GM11168 (cell line): ENCODE measurements at regions not wholly inside any gene's neighbourhood (a gene's known extent, or its start where the extent isn't known, plus 50 kb on each side); places are given as distances from the start of the nearest gene placed in this dataset.

Experiments
- in situ Hi-C: fragments of 300-500 bp; cut with MboI; formaldehyde crosslinking; loops from one replicate; pipeline ENCODE4 v1.12.0; 2022; ENCODE audit warnings: low sequenced_read_pairs; ENCODE audit not compliant: unreplicated experiment

DNA sequence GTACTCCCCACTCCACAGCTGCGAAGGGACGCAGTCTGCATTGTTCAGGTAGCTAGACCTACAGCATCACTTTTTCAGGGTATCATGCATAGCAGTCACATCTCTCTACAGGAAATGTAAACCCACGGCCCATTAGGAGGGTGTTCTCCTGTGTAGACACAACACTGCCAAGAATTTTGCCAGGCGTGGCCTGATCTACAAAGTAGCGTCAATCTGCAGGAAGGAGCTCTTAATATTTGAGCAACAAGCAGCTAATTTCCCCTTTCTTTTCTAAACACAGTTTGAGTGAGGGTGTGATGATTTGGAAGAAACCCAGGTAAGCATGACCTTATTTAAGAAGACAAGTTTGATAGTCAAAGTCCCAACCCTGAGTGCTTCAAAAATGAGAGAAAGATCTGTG lies 419.0 kb downstream of the GADD45G start:
- in situ Hi-C loops, result no loop called here

DNA sequence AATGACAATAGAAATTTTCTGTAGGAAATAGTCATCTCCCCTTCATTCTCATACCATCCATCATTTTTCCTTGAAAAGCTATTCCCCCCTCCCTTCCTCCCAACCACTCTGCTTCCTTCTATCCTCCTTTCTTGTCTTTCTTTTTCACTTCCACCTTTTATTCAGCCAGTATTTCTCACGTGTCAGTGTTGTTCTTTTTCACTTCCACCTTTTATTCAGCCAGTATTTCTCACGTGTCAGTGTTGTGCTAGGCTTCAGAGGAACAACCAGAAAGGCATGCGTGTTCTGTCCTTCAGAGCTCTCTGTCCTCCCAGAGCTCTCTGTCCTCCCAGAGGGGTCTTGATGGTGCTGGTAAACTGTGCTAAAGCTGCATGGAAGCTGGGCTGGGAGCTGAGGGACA lies 419.6 kb downstream of the GADD45G start:
- in situ Hi-C loops, result no loop called here

DNA sequence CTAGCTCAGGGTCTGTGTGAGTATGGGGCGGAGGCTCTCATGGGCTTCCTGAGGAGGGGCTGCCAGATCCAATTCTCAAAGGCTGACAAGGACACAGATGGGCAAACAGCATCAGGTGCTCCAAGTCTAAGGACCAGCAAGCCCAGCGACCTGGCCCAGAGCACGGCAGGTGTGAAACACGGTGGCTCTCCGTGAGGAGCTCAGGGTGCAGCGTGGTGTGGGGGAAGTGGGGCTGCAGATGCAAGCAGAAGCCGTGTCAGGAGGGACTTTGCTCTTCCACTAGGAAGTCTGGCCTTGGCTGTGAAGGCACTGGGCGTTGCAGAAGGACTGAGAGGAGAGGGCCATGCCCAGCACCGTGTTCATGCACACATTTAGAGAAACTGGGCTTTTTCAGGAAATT lies 420.0 kb downstream of the GADD45G start:
- in situ Hi-C loops, result no loop called here

DNA sequence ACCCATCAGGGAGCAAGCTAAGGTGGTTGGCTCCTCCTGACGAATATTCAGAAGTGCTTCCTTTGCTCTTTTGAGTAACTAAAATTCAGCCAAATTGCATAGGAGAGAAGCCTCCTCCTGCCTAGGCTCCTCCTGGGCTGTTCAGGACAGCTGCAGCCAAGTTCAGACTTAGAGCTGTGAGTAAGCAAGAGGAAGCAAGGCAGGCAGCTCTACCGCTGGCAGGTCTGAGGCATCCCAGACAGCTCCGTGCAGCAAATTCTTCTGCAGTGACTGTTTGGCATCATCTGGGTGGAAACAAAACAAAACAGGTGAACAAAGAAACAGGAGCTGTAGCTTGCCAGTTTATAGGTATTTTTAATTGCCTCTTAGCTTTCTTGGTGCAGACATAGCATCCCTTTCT lies 421.0 kb downstream of the GADD45G start:
- in situ Hi-C loops, result no loop called here

DNA sequence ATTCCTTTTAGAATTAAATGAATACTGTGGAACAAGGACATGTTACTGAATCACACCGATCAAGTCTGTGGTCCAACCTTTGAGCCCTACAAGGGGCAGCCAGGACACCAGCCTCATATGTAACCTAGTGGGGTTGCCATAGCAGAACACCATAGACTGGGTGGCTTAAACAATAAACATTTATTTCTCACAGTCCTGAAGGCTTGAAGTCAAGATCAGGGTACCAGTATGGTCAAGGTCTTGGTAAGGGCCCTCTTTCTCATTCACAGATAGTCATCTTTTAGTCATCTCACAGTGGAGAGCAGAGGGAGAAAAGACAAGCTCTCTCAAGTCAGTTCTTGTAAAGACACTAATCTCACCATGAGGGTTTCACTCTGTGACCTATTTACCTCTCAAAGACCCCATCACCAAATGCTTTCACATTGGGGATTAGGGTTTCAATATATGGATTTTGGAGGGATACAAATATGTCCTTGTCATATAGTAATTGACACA lies 422.5 kb downstream of the GADD45G start:
- in situ Hi-C loops, result no loop called here

DNA sequence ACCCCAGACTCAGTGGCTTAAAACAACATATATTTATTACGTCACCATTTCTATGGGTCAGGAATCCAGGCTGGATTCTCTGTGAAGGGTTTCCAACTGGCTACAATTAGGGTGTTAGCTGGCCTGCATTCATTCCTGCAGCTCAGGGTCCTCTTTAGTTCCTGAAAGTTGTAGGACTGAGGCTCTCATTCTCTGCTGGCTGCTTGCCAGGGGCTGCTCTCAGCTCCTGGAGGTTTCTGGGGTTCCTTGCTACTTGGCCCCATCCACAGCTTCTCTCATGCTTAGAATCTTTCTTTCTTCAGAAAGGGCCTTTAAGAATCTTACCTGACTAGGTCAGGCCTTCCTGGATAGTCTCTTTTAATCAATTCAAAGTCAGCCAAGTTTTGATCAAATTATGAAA lies 424.6 kb downstream of the GADD45G start:
- in situ Hi-C loops, result no loop called here

DNA sequence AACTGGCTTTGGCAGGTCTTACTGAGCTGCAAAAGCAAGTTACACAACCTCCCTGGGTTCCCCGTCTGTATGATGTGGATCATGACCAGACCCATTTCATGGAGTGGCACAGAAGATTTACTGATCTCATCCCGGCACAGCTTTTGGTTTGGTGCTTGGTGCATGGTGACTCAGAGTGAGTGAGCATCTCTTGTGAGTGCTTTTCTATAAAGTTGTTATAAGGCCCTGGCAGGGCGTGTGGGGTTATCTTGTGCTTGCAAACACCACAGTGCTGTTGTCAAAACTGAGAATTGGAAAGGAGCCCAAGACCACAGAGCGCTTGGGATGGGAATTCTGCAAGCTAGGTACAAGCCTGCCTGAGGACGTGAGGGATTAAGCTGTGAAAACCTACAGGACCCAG lies 425.2 kb downstream of the GADD45G start:
- in situ Hi-C loops, result no loop called here

DNA sequence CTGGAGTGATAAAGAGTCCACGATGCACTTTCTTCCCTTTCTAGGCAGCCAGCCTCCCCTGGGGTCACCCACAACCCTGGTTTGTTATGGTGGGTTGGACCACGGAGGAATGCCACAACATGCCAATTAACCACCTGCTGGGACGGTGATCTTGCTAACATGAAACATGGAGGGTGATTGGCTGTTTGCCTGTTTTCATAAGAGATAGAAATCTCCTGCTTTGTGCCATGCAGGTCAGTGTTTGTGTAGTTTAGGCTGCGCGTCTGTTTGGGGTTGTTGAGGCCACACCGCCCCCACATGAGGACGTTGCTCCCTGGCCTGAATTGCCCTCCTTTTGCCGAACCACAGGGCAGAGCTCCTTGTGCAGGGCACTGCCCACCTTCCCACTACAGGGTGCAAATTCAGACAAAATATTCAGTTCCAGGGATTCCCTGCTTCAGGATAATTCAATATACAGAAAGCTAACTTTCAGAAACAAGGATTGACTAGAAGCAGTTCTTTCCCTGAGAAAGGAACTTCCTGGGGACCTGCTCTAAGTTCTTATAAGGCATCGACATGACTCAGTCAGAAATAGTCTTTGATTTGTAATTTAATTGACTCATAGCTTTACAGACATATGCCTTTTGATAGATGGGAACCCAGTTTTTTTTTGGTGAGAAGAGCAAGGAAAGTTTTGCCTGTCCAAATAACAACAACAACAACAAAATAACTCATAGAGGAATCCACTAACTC lies 427.6 kb downstream of the GADD45G start:
- in situ Hi-C loops, result no loop called here

DNA sequence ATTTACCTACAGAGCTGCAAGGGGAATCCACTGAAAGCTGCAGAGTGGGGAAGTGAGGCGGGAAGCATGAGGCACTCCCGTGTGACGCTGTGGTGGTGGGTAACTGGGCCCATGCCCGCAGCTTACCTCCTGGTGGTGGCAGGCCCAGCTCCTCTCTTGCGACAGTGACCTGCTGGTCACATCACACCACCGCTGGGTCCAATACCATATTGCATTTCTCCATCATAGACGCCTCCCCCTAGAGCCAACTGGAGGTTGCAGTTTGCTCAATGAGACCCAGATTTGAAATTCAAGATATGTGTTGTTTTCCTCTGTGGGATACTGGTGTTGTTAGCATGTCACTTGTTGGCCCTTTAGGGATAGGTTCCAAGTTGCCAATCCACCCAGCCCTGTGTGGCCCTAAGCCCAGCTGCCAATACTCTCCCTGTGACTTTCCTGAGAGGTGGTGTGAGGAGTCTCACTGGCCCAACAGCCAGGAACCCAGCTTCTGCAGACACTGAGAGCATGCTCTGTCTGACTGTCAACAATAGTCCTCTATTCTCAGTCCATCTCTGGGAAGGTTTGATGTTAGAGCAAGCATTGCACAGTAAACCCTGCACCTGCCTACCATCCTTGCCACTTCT lies 428.3 kb downstream of the GADD45G start:
- in situ Hi-C loops, result no loop called here

DNA sequence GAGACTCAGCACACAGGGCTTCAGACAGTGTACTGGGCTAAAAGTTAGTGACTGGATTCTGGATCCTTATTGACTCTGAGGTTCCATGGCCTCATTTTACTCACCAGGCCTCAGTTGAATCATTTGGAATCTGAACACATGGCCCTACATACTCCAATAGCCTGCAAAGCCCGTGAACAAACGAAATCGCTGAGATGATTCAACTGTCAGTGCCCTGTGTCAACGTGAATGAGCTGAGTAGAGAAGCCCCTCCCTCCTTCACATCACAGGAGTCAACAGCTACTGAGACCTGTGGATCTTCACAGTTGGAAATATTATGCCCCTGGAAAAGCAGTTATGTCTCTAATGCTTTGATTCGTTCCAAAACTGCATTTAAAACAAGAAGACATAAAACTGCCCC lies 429.3 kb downstream of the GADD45G start:
- in situ Hi-C loops, result no loop called here

DNA sequence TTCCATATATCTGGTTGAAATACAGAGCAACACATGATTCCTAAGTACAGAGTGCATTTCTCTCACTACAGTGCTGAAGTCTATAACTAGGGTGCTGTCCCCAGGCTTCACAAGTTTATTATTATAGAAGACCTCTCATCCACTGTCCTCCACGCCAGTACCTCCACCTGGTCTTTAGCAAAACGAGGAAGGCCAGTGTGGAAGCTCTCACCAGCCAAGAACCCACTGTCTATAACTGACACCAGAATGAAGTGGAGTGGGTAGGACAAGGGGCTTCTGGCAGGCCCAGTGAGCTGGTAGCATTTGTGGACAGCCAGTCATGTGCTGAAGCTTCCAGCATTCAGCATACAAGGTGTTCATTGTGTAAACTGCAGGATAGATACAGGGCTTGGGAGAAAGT lies 430.7 kb downstream of the GADD45G start:
- in situ Hi-C loops, result no loop called here

DNA sequence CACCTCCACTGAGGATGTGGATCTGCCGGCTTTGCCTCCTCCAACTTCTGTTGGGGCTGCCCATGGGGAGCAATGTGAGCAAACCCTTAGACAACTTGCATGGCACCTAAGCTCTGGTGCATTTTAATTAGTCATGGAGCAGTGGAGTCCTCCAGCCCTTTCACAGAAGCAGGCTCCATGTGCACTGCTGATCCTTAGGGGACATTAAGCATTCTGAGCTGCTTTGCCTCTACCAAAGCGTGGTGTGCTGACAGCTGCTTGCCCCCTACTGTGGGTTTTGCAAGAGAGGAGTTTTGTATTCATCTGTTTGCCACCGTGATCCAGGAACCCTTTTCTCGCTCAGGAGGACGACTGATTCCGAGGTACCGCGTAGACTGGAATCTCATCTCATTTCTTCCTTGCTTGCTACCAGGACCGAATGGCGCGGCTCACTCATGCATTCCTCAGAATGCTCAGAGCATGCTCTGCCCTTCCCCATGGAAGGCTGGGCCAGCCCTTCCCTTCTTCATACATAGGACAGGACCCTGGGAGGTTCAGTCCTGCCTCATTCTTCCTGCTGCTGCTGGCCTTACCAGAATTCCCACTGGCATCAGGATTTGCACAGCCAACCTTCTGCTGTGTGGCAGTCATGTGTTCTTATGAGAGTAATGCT lies 432.5 kb downstream of the GADD45G start:
- in situ Hi-C loops, result no loop called here

DNA sequence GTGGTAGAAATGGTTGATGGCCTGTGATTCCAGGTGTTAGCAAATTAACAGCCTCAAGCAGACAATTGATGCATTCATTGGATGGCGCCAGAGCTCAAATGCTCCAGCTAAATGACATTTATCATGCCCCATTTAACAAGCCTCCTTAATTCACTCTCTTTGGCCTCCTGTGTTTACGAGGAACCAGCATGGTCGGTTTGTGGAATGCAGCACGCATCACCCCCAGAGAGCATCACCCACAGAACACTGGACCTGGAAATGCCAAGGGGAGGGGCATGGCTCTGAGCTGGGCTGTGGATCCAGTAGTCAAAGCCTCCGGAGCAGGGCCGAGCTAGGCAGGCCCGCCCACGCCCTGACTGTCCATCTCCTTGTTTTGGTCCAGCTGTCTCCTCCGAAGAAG lies 434.0 kb downstream of the GADD45G start:
- in situ Hi-C loops, result no loop called here

DNA sequence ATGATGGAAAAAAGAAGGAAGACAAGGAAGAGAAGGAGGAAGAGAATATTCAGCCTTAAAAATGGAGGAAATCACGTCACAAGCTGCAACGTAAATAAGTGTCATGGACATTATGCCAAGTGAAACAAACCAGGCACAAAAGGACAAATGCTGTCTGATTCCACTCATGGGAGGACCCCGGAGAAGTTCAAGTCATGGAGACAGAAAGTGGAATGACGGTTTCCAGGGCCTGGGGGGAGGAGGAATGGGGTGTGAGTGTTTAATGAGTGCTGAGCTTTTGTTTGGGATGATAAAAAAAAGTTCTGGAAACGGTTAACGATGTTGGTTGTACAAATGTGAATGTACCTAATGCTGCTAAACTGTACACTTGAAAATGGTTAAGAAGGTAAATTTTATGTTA lies 439.5 kb downstream of the GADD45G start:
- in situ Hi-C loops, result no loop called here

DNA sequence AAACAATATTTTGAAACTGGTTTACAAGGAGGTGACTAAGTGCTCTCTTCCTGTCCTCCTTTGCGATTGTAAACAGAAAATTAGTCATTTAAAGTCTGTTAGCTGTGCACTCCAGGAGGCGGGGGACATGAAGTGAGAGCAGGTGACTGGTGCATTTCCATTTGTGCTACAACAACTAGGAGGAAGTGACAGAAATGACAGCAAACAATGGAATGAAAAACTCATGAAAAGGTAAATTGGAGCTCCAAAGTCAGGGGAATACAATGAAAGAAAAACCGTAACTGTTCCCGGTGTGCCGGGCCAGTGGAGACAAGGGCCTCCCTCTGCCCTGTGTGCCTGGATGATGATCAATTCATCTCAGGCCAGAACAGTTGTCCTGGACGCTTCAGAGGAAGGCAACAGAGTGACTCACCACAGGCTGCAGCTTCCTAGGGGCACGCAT lies 439.9 kb downstream of the GADD45G start:
- in situ Hi-C loops, result no loop called here

DNA sequence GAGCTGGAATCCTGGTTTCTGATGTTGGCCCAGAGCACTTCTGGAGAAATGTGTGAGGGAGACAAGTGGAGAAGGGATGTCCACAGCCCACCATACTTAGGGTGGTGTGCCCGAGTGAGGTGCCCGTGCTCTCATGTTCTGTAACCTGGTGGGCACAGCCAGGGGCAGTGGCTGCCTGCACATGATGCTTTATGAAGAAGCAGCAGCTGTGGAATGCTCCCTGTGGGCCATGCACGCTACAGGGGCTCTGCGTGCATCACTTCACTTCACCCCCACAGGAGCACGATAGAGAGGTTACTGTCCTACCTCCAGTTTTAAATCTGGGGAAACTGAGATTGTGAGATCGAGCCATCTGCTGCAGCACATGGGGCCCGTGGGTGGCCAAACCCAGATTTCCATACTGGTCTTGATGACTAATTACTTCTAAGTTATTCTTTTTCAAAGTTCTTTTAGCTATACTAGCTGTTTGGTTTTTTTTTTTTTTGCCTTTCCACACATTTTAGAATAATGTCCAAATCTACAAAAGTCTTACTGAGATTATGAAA lies 441.6 kb downstream of the GADD45G start:
- in situ Hi-C loops, result no loop called here

DNA sequence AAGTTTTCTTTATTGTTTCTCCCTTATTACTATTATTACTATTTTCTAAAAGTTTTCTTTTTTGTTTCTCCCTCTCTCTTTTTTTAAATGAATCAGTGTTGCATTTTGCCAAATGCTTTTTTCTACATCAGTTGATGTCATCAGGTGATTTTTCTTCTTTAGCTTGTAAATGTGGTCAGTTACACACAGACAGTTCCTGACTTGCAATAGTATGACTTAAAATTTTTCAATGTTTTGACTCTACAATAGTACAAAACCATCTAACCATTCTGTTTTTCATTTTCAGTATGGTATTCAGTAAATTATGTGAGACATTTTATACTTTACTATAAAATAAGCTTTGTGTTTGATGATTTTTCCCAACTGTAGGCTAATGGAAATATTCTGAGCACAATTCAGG lies 443.0 kb downstream of the GADD45G start:
- in situ Hi-C loops, result no loop called here

DNA sequence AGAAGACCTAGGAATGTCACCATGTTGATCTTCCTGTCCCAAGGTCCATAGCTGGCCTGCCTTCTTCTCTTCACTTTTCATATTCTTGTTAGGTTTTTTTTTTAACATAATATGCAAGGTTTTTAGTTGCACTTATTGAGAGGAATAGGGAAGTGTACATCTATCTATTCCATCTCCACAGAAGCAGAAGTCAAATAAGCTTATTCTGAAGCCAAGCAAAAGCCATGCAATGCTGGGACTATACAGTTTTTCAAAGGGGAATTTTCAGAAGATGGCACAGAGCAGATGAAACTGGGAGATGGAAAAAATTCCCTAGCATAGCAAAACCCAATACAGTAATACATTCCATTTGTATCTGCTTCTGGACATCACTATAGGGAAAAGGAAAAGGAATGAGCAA lies 447.6 kb downstream of the GADD45G start:
- in situ Hi-C loops, result no loop called here

DNA sequence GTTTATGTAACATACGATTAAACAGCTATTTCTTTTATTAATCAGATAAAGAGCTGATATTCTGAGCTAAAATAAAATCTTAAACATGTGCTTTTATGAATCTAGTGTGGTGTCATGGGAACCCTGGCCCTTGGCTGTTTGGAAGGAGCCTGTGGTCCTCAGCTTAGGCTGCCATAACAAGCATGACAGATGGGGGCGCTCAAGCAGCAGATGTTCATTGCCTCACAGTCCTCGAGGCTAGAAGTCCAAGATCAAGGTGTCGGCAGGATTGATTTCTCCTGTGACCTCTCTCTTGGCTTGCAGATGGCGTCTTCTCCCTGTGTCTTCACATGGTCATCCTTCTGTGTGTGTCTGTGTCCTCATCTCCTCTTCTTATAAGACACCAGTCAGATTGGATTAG lies 448.2 kb downstream of the GADD45G start:
- in situ Hi-C loops, result no loop called here

DNA sequence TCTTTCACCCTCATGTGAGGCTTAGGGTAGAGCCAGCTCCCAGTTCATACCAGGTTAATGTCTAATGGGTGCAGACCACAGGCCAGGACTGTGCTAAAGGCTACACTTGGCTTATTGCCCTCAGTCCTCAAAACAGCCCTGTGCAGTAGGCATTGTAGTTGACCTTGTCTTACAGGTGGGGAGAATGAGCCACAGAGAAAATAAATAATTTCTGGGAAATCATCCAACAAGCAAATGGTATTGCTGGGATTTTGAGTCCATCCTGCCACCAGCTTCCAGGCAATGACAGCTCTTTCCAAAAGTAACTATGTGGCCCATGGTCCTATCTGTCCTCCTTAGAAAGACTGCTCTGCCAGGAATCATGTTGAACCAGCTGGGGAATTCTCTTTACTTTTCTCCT lies 450.0 kb downstream of the GADD45G start:
- in situ Hi-C loops, result no loop called here

DNA sequence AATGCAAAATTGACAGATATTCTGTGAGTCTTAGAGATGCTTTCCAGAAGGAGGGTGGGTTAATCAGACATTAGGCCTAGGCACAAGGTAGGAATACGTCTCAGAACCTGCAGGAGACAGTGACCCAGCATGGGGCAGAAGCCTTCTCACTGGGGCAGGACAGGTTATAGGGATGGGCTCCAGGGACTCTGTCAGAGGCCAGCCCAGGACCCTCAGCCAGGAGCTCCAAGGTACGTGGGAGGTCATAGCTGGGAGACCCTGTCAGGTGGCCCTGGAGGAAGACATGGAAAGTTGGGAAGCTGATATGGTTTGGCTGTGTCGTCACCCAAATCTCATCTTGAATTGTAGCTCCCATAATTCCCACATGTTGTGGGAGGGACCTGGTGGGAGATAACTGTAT lies 450.4 kb downstream of the GADD45G start:
- in situ Hi-C loops, result no loop called here
